K562 (cell line): ENCODE measurements at regions not wholly inside any gene's neighbourhood (a gene's known extent, or its start where the extent isn't known, plus 50 kb on each side); places are given as distances from the start of the nearest gene placed in this dataset.

Experiments
- ATAC-seq: fragments of 200-7000 bp; cut with Tn5 transposase; 3 replicates; pipeline ENCODE4 v1.9.1; 2020; ENCODE audit warnings: moderate library complexity
- BruUV-seq: library from RNA; stranded (reverse); fragments of 400-500 nt; replicated peaks from 2 replicates; lab custom pipeline; 2021; lab: Mats Ljungman, UMichigan
- CTCF ChIA-PET: fragments of 300-600 bp; formaldehyde crosslinking; extraction: SDS; loops from one replicate; lab custom pipeline; 2021; ENCODE audit warnings: low intra/inter-chr PET ratio; lab: Yijun Ruan, JAX
- POLR2A ChIA-PET: fragments of 300-600, 350-650 bp; sonication (Branson Sonifier 250); formaldehyde crosslinking; extraction: SDS; loops from one replicate; lab custom pipeline; 2021; ENCODE audit warnings: antibody characterized with exemption, inconsistent platforms; lab: Yijun Ruan, JAX
- DNase-seq, 4 experiments: peaks; one replicate each; pipeline versions ENCODE4 v3.0.0 to v3.0.0-alpha.2; 2011 to 2018; ENCODE audit warnings: low spot score in 3 of 4, mixed read lengths in 3 of 4; ENCODE audit errors: extremely low read depth in 1 of 4
- FAIRE-seq: peaks from 2 replicates; lab custom pipeline; 2011; peaks lifted over from hg19 to GRCh38; lab: Jason Lieb, UNC
- H2AFZ ChIP-seq: 2 replicates; pipeline ENCODE4 v1.6.0; 2011; ENCODE audit warnings: low read depth, low read length, control low read depth, inconsistent platforms
- H3K27ac ChIP-seq: fragments of 200-600 bp; 3 replicates; pipeline ENCODE4 v1.8.0; 2011; ENCODE audit warnings: low read depth, mild to moderate bottlenecking, control low read depth, inconsistent platforms, low read length, moderate library complexity, mixed read lengths; ENCODE audit errors: extremely low read depth
- H3K27me3 ChIP-seq, 2 experiments: fragments of 300-600 bp in 1 of 2; 2 replicates in 1 of 2; 3 replicates in 1 of 2; pipeline versions ENCODE4 v1.6.0 to v1.8.0; 2011; ENCODE audit warnings: inconsistent platforms in 2 of 2, low read length in 2 of 2, mild to moderate bottlenecking in 1 of 2, mixed read lengths in 1 of 2, moderate library complexity in 1 of 2; ENCODE audit not compliant: control insufficient read depth in 2 of 2, insufficient read depth in 2 of 2
- H3K36me3 ChIP-seq: fragments of 300-600 bp; 3 replicates; pipeline ENCODE4 v1.8.0; 2011; ENCODE audit warnings: mild to moderate bottlenecking, low read length, inconsistent platforms; ENCODE audit not compliant: control insufficient read depth, insufficient read depth
- H3K4me1 ChIP-seq, 2 experiments: fragments of 200-600 bp in 1 of 2; replicated peaks in 1 of 2; 2 replicates in 1 of 2; 3 replicates in 1 of 2; pipeline versions ENCODE4 v1.5.1 to v1.8.0; 2011; ENCODE audit warnings: inconsistent platforms in 2 of 2, low read length in 2 of 2, mild to moderate bottlenecking in 1 of 2, mixed read lengths in 1 of 2, moderate library complexity in 1 of 2; ENCODE audit not compliant: control insufficient read depth in 2 of 2, insufficient read depth in 2 of 2
- H3K4me2 ChIP-seq: 2 replicates; pipeline ENCODE4 v1.6.1; 2011; ENCODE audit warnings: low read length, control low read depth, inconsistent platforms, mixed read lengths; ENCODE audit not compliant: insufficient read depth
- H3K4me3 ChIP-seq: fragments of 200-600 bp; sonication (generic), shearing (Covaris generic); 2 replicates; pipeline ENCODE4 v1.5.1; 2016; ENCODE audit warnings: control low read depth, inconsistent platforms
- H3K79me2 ChIP-seq: fragments of 200-600 bp; 3 replicates; pipeline ENCODE4 v1.8.0; 2011; ENCODE audit warnings: low read length, inconsistent platforms; ENCODE audit not compliant: control insufficient read depth, insufficient read depth
- H3K9ac ChIP-seq, 2 experiments: 2 replicates each; pipeline versions ENCODE4 v1.6.0 to v1.6.1; 2011; ENCODE audit warnings: low read depth in 2 of 2, low read length in 2 of 2, control low read depth in 1 of 2, inconsistent platforms in 1 of 2, mild to moderate bottlenecking in 1 of 2, mixed read lengths in 1 of 2; ENCODE audit not compliant: insufficient read depth in 1 of 2
- H3K9me1 ChIP-seq: one replicate; pipeline ENCODE4 v1.6.0; 2011; ENCODE audit warnings: inconsistent platforms, mild to moderate bottlenecking, low read length, moderate library complexity; ENCODE audit not compliant: control insufficient read depth, insufficient read depth
- H3K9me3 ChIP-seq: replicated peaks from 2 replicates; pipeline ENCODE4 v1.5.1; 2011; ENCODE audit warnings: low read depth, low read length, inconsistent platforms; ENCODE audit not compliant: control insufficient read depth, insufficient read depth
- H4K20me1 ChIP-seq: replicated peaks from 2 replicates; pipeline ENCODE4 v1.6.1; 2011; ENCODE audit warnings: low read length, inconsistent platforms, mixed read lengths; ENCODE audit not compliant: control insufficient read depth, insufficient read depth
- ATF1 ChIP-seq, 2 experiments: fragments of 450-650 bp in 1 of 2; IDR thresholded peaks; 2 replicates each; pipeline ENCODE4 v1.6.1; 2016; ENCODE audit warnings: missing compliant biosample characterization in 1 of 2, missing genetic modification characterization in 1 of 2
- BRCA1 ChIP-seq, 2 experiments: fragments of 450-650 bp in 1 of 2; sonication (generic) in 1 of 2; formaldehyde crosslinking in 1 of 2; IDR thresholded peaks; 2 replicates each; pipeline versions ENCODE4 v1.5.0 to v1.6.1; 2017 to 2020; ENCODE audit warnings: mild to moderate bottlenecking in 1 of 2, missing genetic modification reagents in 1 of 2
- KAT8 ChIP-seq: fragments of 450-650 bp; IDR thresholded peaks from 2 replicates; pipeline ENCODE4 v1.6.1; 2016; ENCODE audit warnings: low read depth, mild to moderate bottlenecking
- L3MBTL2 ChIP-seq: fragments of 450-650 bp; IDR thresholded peaks from 2 replicates; pipeline ENCODE4 v1.6.1; 2016; ENCODE audit warnings: mild to moderate bottlenecking, moderate library complexity
- POLR2H ChIP-seq: IDR thresholded peaks from 2 replicates; pipeline ENCODE4 v1.6.1; 2016; ENCODE audit warnings: missing genetic modification characterization, low read depth, mild to moderate bottlenecking, control low read depth, missing compliant biosample characterization, moderate library complexity
- SMAD4 ChIP-seq: fragments of 250-450 bp; sonication (Bioruptor Pico); conservative IDR thresholded peaks from 2 replicates; pipeline ENCODE4 v1.8.0; 2021; ENCODE audit warnings: inconsistent platforms, mild to moderate bottlenecking, moderate library complexity
- SRSF9 ChIP-seq: fragments of 200-400 bp; formaldehyde crosslinking; IDR thresholded peaks from 2 replicates; pipeline ENCODE4 v1.6.1; 2017; ENCODE audit warnings: low read depth, low read length, borderline replicate concordance
- ZNF133 ChIP-seq: fragments of 250-450 bp; sonication (Bioruptor Pico); IDR thresholded peaks from 2 replicates; pipeline ENCODE4 v1.4.0; 2020; ENCODE audit warnings: mild to moderate bottlenecking
- WGBS: fragments of 100-300 bp; shearing (Covaris generic); methylation state at CpG from one replicate; pipeline ENCODE4 v1.1.6; 2016; ENCODE audit warnings: low coverage, mixed read lengths; ENCODE audit not compliant: insufficient coverage; ENCODE audit errors: missing lambda C conversion rate; 5-methylcytosine and 5-hydroxymethylcytosine counted together
- in situ Hi-C: fragments of 300-500 bp; cut with MboI; formaldehyde crosslinking; loops from 4 replicates; pipeline ENCODE4 v1.15.0; 2018; ENCODE audit warnings: inconsistent platforms, mixed read lengths
- intact Hi-C: fragments of 100-400 bp; cut with micrococcal nuclease; formaldehyde crosslinking; loops from 2 replicates; pipeline ENCODE4 v1.14.2; 2022
- TF ChIP-seq, protein P1 (sequence below): fragments of 250-450 bp; sonication (Bioruptor Pico); IDR thresholded peaks from 2 replicates; pipeline ENCODE4 v1.4.0; 2020; ENCODE audit warnings: mild to moderate bottlenecking, moderate library complexity
- TF ChIP-seq, protein P2 (sequence below): fragments of 250-450 bp; sonication (Bioruptor Pico); IDR thresholded peaks from 2 replicates; pipeline ENCODE4 v1.4.0; 2020
- TF ChIP-seq, protein P3 (sequence below): fragments of 450-650 bp; IDR thresholded peaks from 2 replicates; pipeline ENCODE4 v1.6.1; 2016; ENCODE audit warnings: borderline replicate concordance

DNA sequence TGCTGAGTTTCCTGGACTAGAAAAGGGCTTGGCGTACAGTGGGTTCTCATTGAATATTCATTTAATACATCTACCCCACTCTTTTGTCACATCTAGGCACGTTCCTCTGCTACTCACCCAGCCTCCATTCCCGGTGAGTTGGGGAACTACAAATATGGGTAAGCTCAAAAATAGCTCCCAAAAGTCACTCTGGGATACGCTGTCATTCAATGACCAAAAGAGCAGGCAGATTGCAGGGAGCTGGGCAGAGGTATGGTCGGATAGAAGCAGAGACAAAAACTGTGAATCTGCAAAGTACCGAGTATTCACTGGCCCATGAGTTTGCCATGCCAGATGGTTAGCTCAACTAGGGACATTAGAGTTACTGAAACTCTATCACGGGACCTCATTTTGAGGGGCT, 103.9 kb upstream of the SASH1 start:
- H3K27me3 ChIP-seq, result peaks cover 5 to 19% of the 10 kb centered on the region in 2 experiments; a peak in 3 of 5 replicates
- H3K27ac ChIP-seq, result no peak overlapping the region
- H3K4me1 ChIP-seq, result no peaks in the 10 kb centered on the region
- TF ChIP-seq, protein P1, sequence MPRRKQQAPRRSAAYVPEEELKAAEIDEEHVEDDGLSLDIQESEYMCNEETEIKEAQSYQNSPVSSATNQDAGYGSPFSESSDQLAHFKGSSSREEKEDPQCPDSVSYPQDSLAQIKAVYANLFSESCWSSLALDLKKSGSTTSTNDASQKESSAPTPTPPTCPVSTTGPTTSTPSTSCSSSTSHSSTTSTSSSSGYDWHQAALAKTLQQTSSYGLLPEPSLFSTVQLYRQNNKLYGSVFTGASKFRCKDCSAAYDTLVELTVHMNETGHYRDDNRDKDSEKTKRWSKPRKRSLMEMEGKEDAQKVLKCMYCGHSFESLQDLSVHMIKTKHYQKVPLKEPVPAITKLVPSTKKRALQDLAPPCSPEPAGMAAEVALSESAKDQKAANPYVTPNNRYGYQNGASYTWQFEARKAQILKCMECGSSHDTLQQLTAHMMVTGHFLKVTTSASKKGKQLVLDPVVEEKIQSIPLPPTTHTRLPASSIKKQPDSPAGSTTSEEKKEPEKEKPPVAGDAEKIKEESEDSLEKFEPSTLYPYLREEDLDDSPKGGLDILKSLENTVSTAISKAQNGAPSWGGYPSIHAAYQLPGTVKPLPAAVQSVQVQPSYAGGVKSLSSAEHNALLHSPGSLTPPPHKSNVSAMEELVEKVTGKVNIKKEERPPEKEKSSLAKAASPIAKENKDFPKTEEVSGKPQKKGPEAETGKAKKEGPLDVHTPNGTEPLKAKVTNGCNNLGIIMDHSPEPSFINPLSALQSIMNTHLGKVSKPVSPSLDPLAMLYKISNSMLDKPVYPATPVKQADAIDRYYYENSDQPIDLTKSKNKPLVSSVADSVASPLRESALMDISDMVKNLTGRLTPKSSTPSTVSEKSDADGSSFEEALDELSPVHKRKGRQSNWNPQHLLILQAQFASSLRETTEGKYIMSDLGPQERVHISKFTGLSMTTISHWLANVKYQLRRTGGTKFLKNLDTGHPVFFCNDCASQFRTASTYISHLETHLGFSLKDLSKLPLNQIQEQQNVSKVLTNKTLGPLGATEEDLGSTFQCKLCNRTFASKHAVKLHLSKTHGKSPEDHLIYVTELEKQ (CRISPR knock-in tag), result no peak
- TF ChIP-seq, protein P2, sequence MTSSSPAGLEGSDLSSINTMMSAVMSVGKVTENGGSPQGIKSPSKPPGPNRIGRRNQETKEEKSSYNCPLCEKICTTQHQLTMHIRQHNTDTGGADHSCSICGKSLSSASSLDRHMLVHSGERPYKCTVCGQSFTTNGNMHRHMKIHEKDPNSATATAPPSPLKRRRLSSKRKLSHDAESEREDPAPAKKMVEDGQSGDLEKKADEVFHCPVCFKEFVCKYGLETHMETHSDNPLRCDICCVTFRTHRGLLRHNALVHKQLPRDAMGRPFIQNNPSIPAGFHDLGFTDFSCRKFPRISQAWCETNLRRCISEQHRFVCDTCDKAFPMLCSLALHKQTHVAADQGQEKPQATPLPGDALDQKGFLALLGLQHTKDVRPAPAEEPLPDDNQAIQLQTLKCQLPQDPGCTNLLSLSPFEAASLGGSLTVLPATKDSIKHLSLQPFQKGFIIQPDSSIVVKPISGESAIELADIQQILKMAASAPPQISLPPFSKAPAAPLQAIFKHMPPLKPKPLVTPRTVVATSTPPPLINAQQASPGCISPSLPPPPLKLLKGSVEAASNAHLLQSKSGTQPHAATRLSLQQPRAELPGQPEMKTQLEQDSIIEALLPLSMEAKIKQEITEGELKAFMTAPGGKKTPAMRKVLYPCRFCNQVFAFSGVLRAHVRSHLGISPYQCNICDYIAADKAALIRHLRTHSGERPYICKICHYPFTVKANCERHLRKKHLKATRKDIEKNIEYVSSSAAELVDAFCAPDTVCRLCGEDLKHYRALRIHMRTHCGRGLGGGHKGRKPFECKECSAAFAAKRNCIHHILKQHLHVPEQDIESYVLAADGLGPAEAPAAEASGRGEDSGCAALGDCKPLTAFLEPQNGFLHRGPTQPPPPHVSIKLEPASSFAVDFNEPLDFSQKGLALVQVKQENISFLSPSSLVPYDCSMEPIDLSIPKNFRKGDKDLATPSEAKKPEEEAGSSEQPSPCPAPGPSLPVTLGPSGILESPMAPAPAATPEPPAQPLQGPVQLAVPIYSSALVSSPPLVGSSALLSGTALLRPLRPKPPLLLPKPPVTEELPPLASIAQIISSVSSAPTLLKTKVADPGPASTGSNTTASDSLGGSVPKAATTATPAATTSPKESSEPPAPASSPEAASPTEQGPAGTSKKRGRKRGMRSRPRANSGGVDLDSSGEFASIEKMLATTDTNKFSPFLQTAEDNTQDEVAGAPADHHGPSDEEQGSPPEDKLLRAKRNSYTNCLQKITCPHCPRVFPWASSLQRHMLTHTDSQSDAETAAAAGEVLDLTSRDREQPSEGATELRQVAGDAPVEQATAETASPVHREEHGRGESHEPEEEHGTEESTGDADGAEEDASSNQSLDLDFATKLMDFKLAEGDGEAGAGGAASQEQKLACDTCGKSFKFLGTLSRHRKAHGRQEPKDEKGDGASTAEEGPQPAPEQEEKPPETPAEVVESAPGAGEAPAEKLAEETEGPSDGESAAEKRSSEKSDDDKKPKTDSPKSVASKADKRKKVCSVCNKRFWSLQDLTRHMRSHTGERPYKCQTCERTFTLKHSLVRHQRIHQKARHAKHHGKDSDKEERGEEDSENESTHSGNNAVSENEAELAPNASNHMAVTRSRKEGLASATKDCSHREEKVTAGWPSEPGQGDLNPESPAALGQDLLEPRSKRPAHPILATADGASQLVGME, result no peak
- TF ChIP-seq SMAD4 (CRISPR knock-in tag) (no peak), SRSF9 (no peak), KAT8 (no peak), BRCA1 (IDR thresholded peaks at IDR 0.05) (no peak), BRCA1 (CRISPR knock-in tag; IDR thresholded peaks at IDR 0.05) (no peak), ZNF133 (CRISPR knock-in tag) (no peak), ATF1 (CRISPR knock-in tag; IDR thresholded peaks at IDR 0.05) (no peak), ATF1 (tag; IDR thresholded peaks at IDR 0.05) (no peak), L3MBTL2 (no peak), POLR2H (tag) (no peak)
- TF ChIP-seq, protein P3, sequence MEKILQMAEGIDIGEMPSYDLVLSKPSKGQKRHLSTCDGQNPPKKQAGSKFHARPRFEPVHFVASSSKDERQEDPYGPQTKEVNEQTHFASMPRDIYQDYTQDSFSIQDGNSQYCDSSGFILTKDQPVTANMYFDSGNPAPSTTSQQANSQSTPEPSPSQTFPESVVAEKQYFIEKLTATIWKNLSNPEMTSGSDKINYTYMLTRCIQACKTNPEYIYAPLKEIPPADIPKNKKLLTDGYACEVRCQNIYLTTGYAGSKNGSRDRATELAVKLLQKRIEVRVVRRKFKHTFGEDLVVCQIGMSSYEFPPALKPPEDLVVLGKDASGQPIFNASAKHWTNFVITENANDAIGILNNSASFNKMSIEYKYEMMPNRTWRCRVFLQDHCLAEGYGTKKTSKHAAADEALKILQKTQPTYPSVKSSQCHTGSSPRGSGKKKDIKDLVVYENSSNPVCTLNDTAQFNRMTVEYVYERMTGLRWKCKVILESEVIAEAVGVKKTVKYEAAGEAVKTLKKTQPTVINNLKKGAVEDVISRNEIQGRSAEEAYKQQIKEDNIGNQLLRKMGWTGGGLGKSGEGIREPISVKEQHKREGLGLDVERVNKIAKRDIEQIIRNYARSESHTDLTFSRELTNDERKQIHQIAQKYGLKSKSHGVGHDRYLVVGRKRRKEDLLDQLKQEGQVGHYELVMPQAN, result no peak
- ChIA-PET CTCF (no interaction called here), POLR2A (no interaction called here)
- intact Hi-C loops (no loop called here), in situ Hi-C loops (no loop called here)
- H3K9ac ChIP-seq, result no peak overlapping the region
- no peaks in the 10 kb centered on the region for H3K9me3 ChIP-seq
- ATAC-seq, result no peak
- WGBS, result 2% methylated on average over 7 of the region's 7 CpGs
- H3K4me2 ChIP-seq, result no peak overlapping the region
- DNase-seq, result no peak
- BruUV-seq, result no TSS peak
- H2AFZ ChIP-seq, result no peak overlapping the region
- H3K79me2 ChIP-seq, result no peaks in the 10 kb centered on the region
- no peaks in the 10 kb centered on the region for H3K9me1 ChIP-seq
- no peak for FAIRE-seq
- H3K36me3 ChIP-seq, result no peaks in the 10 kb centered on the region
- H4K20me1 ChIP-seq, result no peaks in the 10 kb centered on the region
- no peak overlapping the region for H3K4me3 ChIP-seq
